ENCODE measurements at regions not wholly inside any gene's neighbourhood (a gene's known extent, or its start where the extent isn't known, plus 50 kb on each side); places are given as distances from the start of the nearest gene placed in this dataset.

- Histone ChIP-seq H3K79me2 (ENCODE audit: control insufficient read depth, insufficient read depth, low read length) (no peaks in the 10 kb centered on the region), H3K27ac (ENCODE audit: insufficient read depth, low read length) (no peak overlapping the region), H3K4me2 (ENCODE audit: extremely low read depth, insufficient read depth, low read length) (no peak overlapping the region), H4K20me1 (ENCODE audit: control insufficient read depth, extremely low read depth, insufficient read depth, low read length) (no peaks in the 10 kb centered on the region), H3K4me1 (ENCODE audit: control insufficient read depth, extremely low read depth, insufficient read depth, low read length) (no peaks in the 10 kb centered on the region), H3K9me3 (ENCODE audit: control insufficient read depth, insufficient read depth, low read depth, low read length) (no peaks in the 10 kb centered on the region), H3K4me3 (replicated peaks in 1 of 4; ENCODE audit: control extremely low read depth in 1 of 4, insufficient read depth in 1 of 4, low read depth in 3 of 4, low read length in 4 of 4) (no peak overlapping the region), H2AFZ (ENCODE audit: low read length) (no peak overlapping the region), H3K9ac (ENCODE audit: insufficient read depth, low read length) (no peak overlapping the region), H3K36me3 (ENCODE audit: control insufficient read depth, insufficient read depth, low read length) (no peaks in the 10 kb centered on the region), H3K27me3 (ENCODE audit: control insufficient read depth, insufficient read depth, low read length) (peaks cover 3% of the 10 kb centered on the region)
- TF ChIP-seq EZH2 (IDR thresholded peaks at IDR 0.05; ENCODE audit: low read length, missing control alignments): no peak
- no peak for TF ChIP-seq CTCF (conservative IDR thresholded peaks at IDR 0.05 in 1 of 2, IDR thresholded peaks at IDR 0.05 in 1 of 2; ENCODE audit: low read depth in 1 of 2, low read length in 2 of 2)
- DNase-seq (ENCODE audit: low read depth in 2 of 2): no peak
These were observed 114.9 kb upstream of the NANOS1 start for GRCh38 chr10:118914629-118915028.

- H3K79me2 ChIP-seq (ENCODE audit: control insufficient read depth, insufficient read depth, low read length): no peaks in the 10 kb centered on the region
- H3K27ac ChIP-seq (ENCODE audit: insufficient read depth, low read length): no peak overlapping the region
- no peaks in the 10 kb centered on the region for H4K20me1 ChIP-seq (ENCODE audit: control insufficient read depth, extremely low read depth, insufficient read depth, low read length)
- no peaks in the 10 kb centered on the region for H3K36me3 ChIP-seq (ENCODE audit: control insufficient read depth, insufficient read depth, low read length)
- TF ChIP-seq EZH2 (IDR thresholded peaks at IDR 0.05; ENCODE audit: low read length, missing control alignments) (no peak), CTCF (conservative IDR thresholded peaks at IDR 0.05 in 1 of 2, IDR thresholded peaks at IDR 0.05 in 1 of 2; ENCODE audit: low read depth in 1 of 2, low read length in 2 of 2) (no peak)
- H3K9me3 ChIP-seq (ENCODE audit: control insufficient read depth, insufficient read depth, low read depth, low read length): no peaks in the 10 kb centered on the region
- no peak overlapping the region for H3K4me3 ChIP-seq (replicated peaks in 1 of 4; ENCODE audit: control extremely low read depth in 1 of 4, insufficient read depth in 1 of 4, low read depth in 3 of 4, low read length in 4 of 4)
- no peak overlapping the region for H3K9ac ChIP-seq (ENCODE audit: insufficient read depth, low read length)
- H2AFZ ChIP-seq (ENCODE audit: low read length): no peak overlapping the region
- no peaks in the 10 kb centered on the region for H3K4me1 ChIP-seq (ENCODE audit: control insufficient read depth, extremely low read depth, insufficient read depth, low read length)
- peaks cover 3% of the 10 kb centered on the region for H3K27me3 ChIP-seq (ENCODE audit: control insufficient read depth, insufficient read depth, low read length)
- H3K4me2 ChIP-seq (ENCODE audit: extremely low read depth, insufficient read depth, low read length): no peak overlapping the region
- DNase-seq (ENCODE audit: low read depth in 2 of 2): no peak
These were observed 114.4 kb upstream of the NANOS1 start for GRCh38 chr10:118915161-118915560.

GRCh38 chr10:118916777-118917176 lies 112.7 kb upstream of the NANOS1 start:
- TF ChIP-seq CTCF (conservative IDR thresholded peaks at IDR 0.05 in 1 of 2, IDR thresholded peaks at IDR 0.05 in 1 of 2; ENCODE audit: low read depth in 1 of 2, low read length in 2 of 2): no peak
- no peak for TF ChIP-seq EZH2 (IDR thresholded peaks at IDR 0.05; ENCODE audit: low read length, missing control alignments)
- no peak overlapping the region for H3K4me3 ChIP-seq (replicated peaks in 1 of 4; ENCODE audit: control extremely low read depth in 1 of 4, insufficient read depth in 1 of 4, low read depth in 3 of 4, low read length in 4 of 4)
- H3K27me3 ChIP-seq (ENCODE audit: control insufficient read depth, insufficient read depth, low read length): peaks cover 3% of the 10 kb centered on the region
- no peaks in the 10 kb centered on the region for H3K36me3 ChIP-seq (ENCODE audit: control insufficient read depth, insufficient read depth, low read length)
- H3K79me2 ChIP-seq (ENCODE audit: control insufficient read depth, insufficient read depth, low read length): no peaks in the 10 kb centered on the region
- no peaks in the 10 kb centered on the region for H4K20me1 ChIP-seq (ENCODE audit: control insufficient read depth, extremely low read depth, insufficient read depth, low read length)
- no peaks in the 10 kb centered on the region for H3K9me3 ChIP-seq (ENCODE audit: control insufficient read depth, insufficient read depth, low read depth, low read length)
- no peaks in the 10 kb centered on the region for H3K4me1 ChIP-seq (ENCODE audit: control insufficient read depth, extremely low read depth, insufficient read depth, low read length)
- H3K9ac ChIP-seq (ENCODE audit: insufficient read depth, low read length): no peak overlapping the region
- H3K4me2 ChIP-seq (ENCODE audit: extremely low read depth, insufficient read depth, low read length): no peak overlapping the region
- no peak overlapping the region for H2AFZ ChIP-seq (ENCODE audit: low read length)
- no peak overlapping the region for H3K27ac ChIP-seq (ENCODE audit: insufficient read depth, low read length)
- DNase-seq (ENCODE audit: low read depth in 2 of 2): no peak

Data from fibroblast of lung (primary cell).